ENCODE measurements at regions not wholly inside any gene's neighbourhood (a gene's known extent, or its start where the extent isn't known, plus 50 kb on each side); places are given as distances from the start of the nearest gene placed in this dataset.

DNA sequence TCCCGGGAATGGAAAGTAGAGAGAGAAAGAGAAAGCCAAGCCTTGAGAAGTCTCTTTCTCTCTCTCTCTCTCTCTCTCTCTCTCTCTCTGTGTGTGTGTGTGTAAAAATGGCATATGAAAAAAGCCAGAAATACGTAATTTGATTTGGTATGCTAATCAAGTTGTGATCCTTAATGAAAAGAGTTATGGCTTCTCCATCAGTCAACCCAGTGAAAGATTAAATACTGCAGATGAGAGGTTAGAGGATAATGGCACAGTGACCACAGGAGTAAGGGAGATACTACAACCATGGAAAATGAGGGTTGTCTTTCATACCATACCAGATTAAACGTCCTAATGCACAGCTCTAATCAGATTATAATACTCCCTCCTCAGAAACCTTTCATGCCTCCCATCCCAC is 193.5 kb upstream of the SOX2 start:
- Histone ChIP-seq H3K27me3 (replicated peaks; ENCODE audit: insufficient read depth, low read depth, low read length, poor library complexity) (no peaks in the 10 kb centered on the region), H3K27ac (ENCODE audit: low read depth, low read length, poor library complexity, severe bottlenecking) (no peak overlapping the region), H3K4me1 (ENCODE audit: insufficient read depth, low read length, poor library complexity, severe bottlenecking) (no peaks in the 10 kb centered on the region), H3K4me3 (ENCODE audit: low read depth, low read length, poor library complexity, severe bottlenecking) (no peak overlapping the region), H3K36me3 (ENCODE audit: insufficient read depth, low read length, poor library complexity, severe bottlenecking) (no peaks in the 10 kb centered on the region), H3K9me3 (ENCODE audit: low read depth, low read length, poor library complexity, severe bottlenecking) (no peaks in the 10 kb centered on the region)
- POLR2A ChIA-PET (ENCODE audit: low non-redundant PET), result no interaction called here
- TF ChIP-seq, protein P1, sequence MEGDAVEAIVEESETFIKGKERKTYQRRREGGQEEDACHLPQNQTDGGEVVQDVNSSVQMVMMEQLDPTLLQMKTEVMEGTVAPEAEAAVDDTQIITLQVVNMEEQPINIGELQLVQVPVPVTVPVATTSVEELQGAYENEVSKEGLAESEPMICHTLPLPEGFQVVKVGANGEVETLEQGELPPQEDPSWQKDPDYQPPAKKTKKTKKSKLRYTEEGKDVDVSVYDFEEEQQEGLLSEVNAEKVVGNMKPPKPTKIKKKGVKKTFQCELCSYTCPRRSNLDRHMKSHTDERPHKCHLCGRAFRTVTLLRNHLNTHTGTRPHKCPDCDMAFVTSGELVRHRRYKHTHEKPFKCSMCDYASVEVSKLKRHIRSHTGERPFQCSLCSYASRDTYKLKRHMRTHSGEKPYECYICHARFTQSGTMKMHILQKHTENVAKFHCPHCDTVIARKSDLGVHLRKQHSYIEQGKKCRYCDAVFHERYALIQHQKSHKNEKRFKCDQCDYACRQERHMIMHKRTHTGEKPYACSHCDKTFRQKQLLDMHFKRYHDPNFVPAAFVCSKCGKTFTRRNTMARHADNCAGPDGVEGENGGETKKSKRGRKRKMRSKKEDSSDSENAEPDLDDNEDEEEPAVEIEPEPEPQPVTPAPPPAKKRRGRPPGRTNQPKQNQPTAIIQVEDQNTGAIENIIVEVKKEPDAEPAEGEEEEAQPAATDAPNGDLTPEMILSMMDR (conservative IDR thresholded peaks at IDR 0.05; ENCODE audit: low read depth, low read length), result no peak
- TF ChIP-seq EZH2 (IDR thresholded peaks at IDR 0.05; ENCODE audit: borderline replicate concordance, low read depth, low read length, poor library complexity, severe bottlenecking), result no peak
- intact Hi-C loops (cut with micrococcal nuclease; ENCODE audit: unreplicated experiment), result no loop called here
- CTCF ChIA-PET, result no interaction called here
- BruUV-seq (replicated peaks), result no TSS peak
- no peak for DNase-seq (ENCODE audit: low spot score)

DNA sequence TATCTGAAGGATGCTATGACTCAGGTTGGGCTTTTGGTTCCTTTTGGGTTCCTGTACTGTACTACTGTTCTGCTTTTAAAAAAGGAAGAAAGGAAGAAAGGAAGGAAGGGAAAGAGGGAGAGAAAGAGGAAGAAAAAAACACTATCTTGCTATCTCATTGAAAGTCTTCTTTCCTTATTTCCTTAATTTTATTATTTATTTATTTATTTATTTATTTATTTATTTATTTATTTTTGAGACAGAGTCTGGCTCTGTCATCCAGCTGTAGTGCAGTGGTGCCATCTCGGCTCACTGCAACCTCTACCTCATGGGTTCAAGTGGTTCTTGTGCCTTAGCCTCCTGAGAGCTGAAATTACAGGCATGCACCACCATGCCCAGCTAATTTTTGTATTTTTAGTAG is 198.9 kb upstream of the SOX2 start:
- BruUV-seq (replicated peaks), result no TSS peak
- Histone ChIP-seq H3K4me3 (ENCODE audit: low read depth, low read length, poor library complexity, severe bottlenecking) (no peak overlapping the region), H3K9me3 (ENCODE audit: low read depth, low read length, poor library complexity, severe bottlenecking) (no peaks in the 10 kb centered on the region), H3K36me3 (ENCODE audit: insufficient read depth, low read length, poor library complexity, severe bottlenecking) (no peaks in the 10 kb centered on the region), H3K27me3 (replicated peaks; ENCODE audit: insufficient read depth, low read depth, low read length, poor library complexity) (no peaks in the 10 kb centered on the region), H3K4me1 (ENCODE audit: insufficient read depth, low read length, poor library complexity, severe bottlenecking) (no peaks in the 10 kb centered on the region), H3K27ac (ENCODE audit: low read depth, low read length, poor library complexity, severe bottlenecking) (no peak overlapping the region)
- POLR2A ChIA-PET (ENCODE audit: low non-redundant PET), result no interaction called here
- DNase-seq (ENCODE audit: low spot score), result no peak
- CTCF ChIA-PET, result no interaction called here
- intact Hi-C loops (cut with micrococcal nuclease; ENCODE audit: unreplicated experiment), result no loop called here
- TF ChIP-seq EZH2 (IDR thresholded peaks at IDR 0.05; ENCODE audit: borderline replicate concordance, low read depth, low read length, poor library complexity, severe bottlenecking), result no peak
- TF ChIP-seq, protein P1 (conservative IDR thresholded peaks at IDR 0.05; ENCODE audit: low read depth, low read length), result no peak

DNA sequence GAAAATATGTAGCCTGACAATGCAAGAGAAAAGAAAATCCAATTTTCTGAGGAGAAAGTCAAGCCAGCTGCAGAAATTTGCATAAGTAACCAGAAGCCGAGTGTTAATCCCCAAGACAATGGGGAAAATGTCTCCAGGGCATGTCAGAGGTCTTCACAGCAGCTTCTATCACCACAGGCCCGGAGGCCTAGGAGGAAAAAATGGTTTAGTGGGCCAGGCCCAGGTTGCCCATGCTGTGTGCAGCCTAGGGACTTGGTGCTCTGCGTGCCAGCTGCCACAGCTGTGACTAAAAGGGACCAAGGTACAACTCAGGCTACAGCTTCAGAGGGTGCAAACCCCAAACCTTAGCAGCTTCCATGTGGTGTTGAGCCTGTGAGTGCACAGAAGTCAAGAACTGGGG is 201.2 kb upstream of the SOX2 start:
- Histone ChIP-seq H3K4me3 (ENCODE audit: low read depth, low read length, poor library complexity, severe bottlenecking) (no peak overlapping the region), H3K9me3 (ENCODE audit: low read depth, low read length, poor library complexity, severe bottlenecking) (no peaks in the 10 kb centered on the region), H3K36me3 (ENCODE audit: insufficient read depth, low read length, poor library complexity, severe bottlenecking) (no peaks in the 10 kb centered on the region), H3K27me3 (replicated peaks; ENCODE audit: insufficient read depth, low read depth, low read length, poor library complexity) (no peaks in the 10 kb centered on the region), H3K27ac (ENCODE audit: low read depth, low read length, poor library complexity, severe bottlenecking) (no peak overlapping the region), H3K4me1 (ENCODE audit: insufficient read depth, low read length, poor library complexity, severe bottlenecking) (no peaks in the 10 kb centered on the region)
- intact Hi-C loops (cut with micrococcal nuclease; ENCODE audit: unreplicated experiment), result no loop called here
- CTCF ChIA-PET, result no interaction called here
- POLR2A ChIA-PET (ENCODE audit: low non-redundant PET), result no interaction called here
- DNase-seq (ENCODE audit: low spot score), result no peak
- no TSS peak for BruUV-seq (replicated peaks)
- TF ChIP-seq, protein P1 (conservative IDR thresholded peaks at IDR 0.05; ENCODE audit: low read depth, low read length), result no peak
- TF ChIP-seq EZH2 (IDR thresholded peaks at IDR 0.05; ENCODE audit: borderline replicate concordance, low read depth, low read length, poor library complexity, severe bottlenecking), result no peak

All from A673 (cell line).